HG02763 (cell line): ENCODE measurements at regions not wholly inside any gene's neighbourhood (a gene's known extent, or its start where the extent isn't known, plus 50 kb on each side); places are given as distances from the start of the nearest gene placed in this dataset.

Source experiments
- ATAC-seq: cut with Tn5 transposase; IDR thresholded peaks from one replicate; pipeline ENCODE4 v1.9.1; 2021; ENCODE audit warnings: mild to moderate bottlenecking, moderate library complexity; ENCODE audit not compliant: unreplicated experiment

GRCh38 chr10:131746785-131747184, 154.0 kb upstream of the PPP2R2D start:
- ATAC-seq = no peak

GRCh38 chr10:131747251-131747650, 153.6 kb upstream of the PPP2R2D start:
- no peak for ATAC-seq

GRCh38 chr10:131747791-131748190, 153.0 kb upstream of the PPP2R2D start:
- no peak for ATAC-seq

GRCh38 chr10:131748191-131748590, 152.6 kb upstream of the PPP2R2D start:
- ATAC-seq = no peak

GRCh38 chr10:131748831-131749766, 151.7 kb upstream of the PPP2R2D start:
- no peak for ATAC-seq

- ATAC-seq = no peak
Observed at GRCh38 chr10:131749767-131750142, 151.1 kb upstream of the PPP2R2D start.

- ATAC-seq = no peak
Observed at GRCh38 chr10:131750171-131750895, 150.5 kb upstream of the PPP2R2D start.

- ATAC-seq = no peak
Observed at GRCh38 chr10:131750973-131751826, 149.6 kb upstream of the PPP2R2D start.

- ATAC-seq = no peak
Observed at GRCh38 chr10:131751827-131752775, 148.7 kb upstream of the PPP2R2D start.

GRCh38 chr10:131753336-131753735, 147.5 kb upstream of the PPP2R2D start:
- no peak for ATAC-seq

GRCh38 chr10:131755200-131755599, 145.6 kb upstream of the PPP2R2D start:
- no peak for ATAC-seq

- no peak for ATAC-seq
Observed at GRCh38 chr10:131757285-131758058, 143.3 kb upstream of the PPP2R2D start.

- no peak for ATAC-seq
Observed at GRCh38 chr10:131758062-131758938, 142.5 kb upstream of the PPP2R2D start.

- no peak for ATAC-seq
Observed at GRCh38 chr10:131758939-131759301, 141.9 kb upstream of the PPP2R2D start.

GRCh38 chr10:131759347-131759746, 141.5 kb upstream of the PPP2R2D start:
- no peak for ATAC-seq

- no peak for ATAC-seq
Observed at GRCh38 chr10:131760416-131761166, 140.2 kb upstream of the PPP2R2D start.

GRCh38 chr10:131762789-131763696, 137.8 kb upstream of the PPP2R2D start:
- no peak for ATAC-seq
